Suprapubic skin (tissue), 4 donors: ENCODE measurements at regions not wholly inside any gene's neighbourhood (a gene's known extent, or its start where the extent isn't known, plus 50 kb on each side); places are given as distances from the start of the nearest gene placed in this dataset.

ENCODE experiments used
- DNase-seq, 2 donors: peaks; one replicate each; pipeline ENCODE4 v3.0.0-alpha.2; 2019; ENCODE audit warnings: low spot score in 2 of 2
- H3K27ac ChIP-seq: fragments of 200-600 bp; sonication (generic); one replicate; pipeline ENCODE4 v1.5.1; 2019
- H3K27me3 ChIP-seq: fragments of 200-600 bp; sonication (generic); one replicate; pipeline ENCODE4 v1.5.1; 2019
- H3K36me3 ChIP-seq: fragments of 200-600 bp; sonication (generic); one replicate; pipeline ENCODE4 v1.5.1; 2019
- H3K4me1 ChIP-seq: fragments of 200-600 bp; sonication (generic); one replicate; pipeline ENCODE4 v1.5.1; 2019
- H3K4me3 ChIP-seq: fragments of 200-600 bp; sonication (generic); one replicate; pipeline ENCODE4 v1.5.1; 2019; ENCODE audit warnings: mild to moderate bottlenecking
- H3K9me3 ChIP-seq: fragments of 200-600 bp; sonication (generic); one replicate; pipeline ENCODE4 v1.5.1; 2019
- EP300 ChIP-seq: sonication (generic); formaldehyde crosslinking; IDR thresholded peaks from one replicate; pipeline ENCODE4 v1.6.1; 2017; ENCODE audit warnings: antibody characterized with exemption
- POLR2A ChIP-seq, 2 donors: fragments of 450-650 bp; IDR thresholded peaks; one replicate each; pipeline ENCODE4 v1.6.1; 2017; ENCODE audit warnings: antibody characterized with exemption in 2 of 2, mild to moderate bottlenecking in 2 of 2, moderate library complexity in 2 of 2
- POLR2AphosphoS5 ChIP-seq, 3 donors: sonication (generic); formaldehyde crosslinking; IDR thresholded peaks; one replicate each; pipeline ENCODE4 v1.6.1; 2017; ENCODE audit warnings: antibody characterized with exemption in 3 of 3
- WGBS: methylation state at CpG from one replicate; pipeline ENCODE4 v1.1.5; 2018; 5-methylcytosine and 5-hydroxymethylcytosine counted together
- TF ChIP-seq, protein P1 (sequence below), 2 donors: fragments of 200-600 bp in 1 of 2; fragments of 450-650 bp in 1 of 2; sonication (generic) in 1 of 2; IDR thresholded peaks; one replicate each; pipeline ENCODE4 v1.5.1; 2016 to 2019; ENCODE audit warnings: antibody characterized with exemption in 2 of 2, mild to moderate bottlenecking in 1 of 2, moderate library complexity in 1 of 2

DNA sequence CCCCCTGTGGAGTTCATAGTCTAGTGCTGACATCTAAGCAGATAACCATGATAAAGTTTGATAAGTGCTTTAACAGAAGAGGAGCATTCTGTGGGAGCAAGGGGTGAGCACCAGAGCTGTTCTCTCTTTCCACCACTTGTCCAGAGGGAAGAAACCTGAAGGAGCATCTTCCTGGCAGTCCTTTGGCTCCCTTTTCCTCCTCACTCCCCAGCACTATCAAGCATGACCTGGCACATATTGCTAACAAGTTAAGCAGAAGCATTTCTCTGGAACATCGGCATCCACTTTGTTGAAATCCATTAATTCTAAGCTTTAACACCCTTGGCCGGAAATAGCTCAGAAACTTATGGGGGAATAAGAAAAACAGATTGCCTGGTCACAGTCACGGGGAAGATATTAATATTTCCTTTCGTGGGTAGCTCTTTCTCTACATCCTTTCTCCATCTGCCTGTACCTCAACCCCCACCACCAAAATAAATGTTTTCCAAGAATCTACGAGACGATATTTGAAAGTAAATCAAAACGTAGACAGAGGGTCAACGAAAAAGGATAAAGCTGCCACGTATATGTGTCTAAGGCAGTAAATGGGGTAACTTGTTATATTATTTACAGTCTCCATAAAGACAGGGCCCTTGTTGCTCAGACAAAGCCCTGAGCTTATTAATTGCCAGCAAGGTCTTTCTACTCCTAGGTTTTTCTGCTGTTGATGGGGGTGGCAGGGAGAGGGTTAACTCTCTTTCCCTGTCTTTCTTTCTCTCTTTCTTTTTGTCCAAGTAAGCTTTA, 351.4 kb downstream of the NUF2 start:
- WGBS, result 74% methylated on average over 9 of the region's 9 CpGs
- Histone ChIP-seq H3K27me3 (no peaks in the 10 kb centered on the region), H3K4me3 (no peak overlapping the region), H3K9me3 (no peaks in the 10 kb centered on the region), H3K36me3 (no peaks in the 10 kb centered on the region), H3K4me1 (no peaks in the 10 kb centered on the region), H3K27ac (no peak overlapping the region)
- no peak for TF ChIP-seq POLR2A (IDR thresholded peaks at IDR 0.05)
- no peak for TF ChIP-seq POLR2AphosphoS5 (IDR thresholded peaks at IDR 0.05)
- TF ChIP-seq EP300, result no peak
- TF ChIP-seq, protein P1, sequence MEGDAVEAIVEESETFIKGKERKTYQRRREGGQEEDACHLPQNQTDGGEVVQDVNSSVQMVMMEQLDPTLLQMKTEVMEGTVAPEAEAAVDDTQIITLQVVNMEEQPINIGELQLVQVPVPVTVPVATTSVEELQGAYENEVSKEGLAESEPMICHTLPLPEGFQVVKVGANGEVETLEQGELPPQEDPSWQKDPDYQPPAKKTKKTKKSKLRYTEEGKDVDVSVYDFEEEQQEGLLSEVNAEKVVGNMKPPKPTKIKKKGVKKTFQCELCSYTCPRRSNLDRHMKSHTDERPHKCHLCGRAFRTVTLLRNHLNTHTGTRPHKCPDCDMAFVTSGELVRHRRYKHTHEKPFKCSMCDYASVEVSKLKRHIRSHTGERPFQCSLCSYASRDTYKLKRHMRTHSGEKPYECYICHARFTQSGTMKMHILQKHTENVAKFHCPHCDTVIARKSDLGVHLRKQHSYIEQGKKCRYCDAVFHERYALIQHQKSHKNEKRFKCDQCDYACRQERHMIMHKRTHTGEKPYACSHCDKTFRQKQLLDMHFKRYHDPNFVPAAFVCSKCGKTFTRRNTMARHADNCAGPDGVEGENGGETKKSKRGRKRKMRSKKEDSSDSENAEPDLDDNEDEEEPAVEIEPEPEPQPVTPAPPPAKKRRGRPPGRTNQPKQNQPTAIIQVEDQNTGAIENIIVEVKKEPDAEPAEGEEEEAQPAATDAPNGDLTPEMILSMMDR (IDR thresholded peaks at IDR 0.05), result no peak
- DNase-seq, result no peak

DNA sequence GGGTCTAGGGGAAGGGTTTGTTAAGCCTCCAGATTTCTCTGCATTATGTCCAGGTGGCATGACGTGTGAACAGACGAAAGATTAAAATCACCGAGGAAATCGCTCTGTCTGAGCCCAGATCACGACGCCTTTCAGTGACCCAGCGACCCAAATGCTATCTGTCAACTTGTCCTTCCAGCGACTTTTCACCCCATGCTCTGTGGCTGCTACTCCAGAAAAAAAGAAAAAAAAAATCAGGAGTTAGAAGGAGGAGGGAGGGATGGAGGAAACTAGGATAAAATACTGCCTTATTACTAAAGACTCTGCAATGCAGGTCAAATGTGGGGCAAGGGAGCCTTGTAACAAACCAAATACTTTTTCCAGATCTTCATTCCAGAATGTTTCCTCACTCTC, 352.0 kb downstream of the NUF2 start:
- WGBS, result 29% methylated on average over 8 of the region's 8 CpGs
- Histone ChIP-seq H3K9me3 (no peaks in the 10 kb centered on the region), H3K4me3 (no peak overlapping the region), H3K27ac (no peak overlapping the region), H3K27me3 (no peaks in the 10 kb centered on the region), H3K36me3 (no peaks in the 10 kb centered on the region), H3K4me1 (no peaks in the 10 kb centered on the region)
- no peak for TF ChIP-seq POLR2AphosphoS5 (IDR thresholded peaks at IDR 0.05)
- TF ChIP-seq, protein P1 (IDR thresholded peaks at IDR 0.05), result no peak
- TF ChIP-seq EP300, result no peak
- TF ChIP-seq POLR2A (IDR thresholded peaks at IDR 0.05), result no peak
- no peak for DNase-seq

DNA sequence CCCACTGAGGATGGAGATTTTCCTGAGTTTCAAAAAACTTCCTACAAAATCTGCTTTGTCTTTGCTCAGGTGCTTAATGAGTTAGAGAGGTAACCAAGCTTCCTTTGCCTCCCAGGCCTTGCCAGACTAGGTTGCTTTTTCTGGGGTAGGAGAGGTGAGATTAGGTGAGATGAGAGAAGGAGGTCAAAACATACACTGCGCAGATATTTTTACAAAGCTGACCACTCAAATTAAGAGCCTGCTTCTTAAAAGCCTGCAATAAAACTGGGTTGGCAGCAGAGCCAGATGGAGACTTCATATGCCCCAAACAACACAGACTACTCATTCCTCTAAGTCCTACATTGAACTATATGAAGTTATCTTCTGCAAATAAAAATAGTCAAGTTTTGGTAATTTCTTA, 352.5 kb downstream of the NUF2 start:
- no peak for TF ChIP-seq POLR2AphosphoS5 (IDR thresholded peaks at IDR 0.05)
- TF ChIP-seq EP300, result no peak
- TF ChIP-seq, protein P1 (IDR thresholded peaks at IDR 0.05), result no peak
- no peak for TF ChIP-seq POLR2A (IDR thresholded peaks at IDR 0.05)
- DNase-seq, result no peak
- Histone ChIP-seq H3K4me1 (no peaks in the 10 kb centered on the region), H3K4me3 (no peak overlapping the region), H3K27me3 (no peaks in the 10 kb centered on the region), H3K27ac (no peak overlapping the region), H3K36me3 (no peaks in the 10 kb centered on the region), H3K9me3 (no peaks in the 10 kb centered on the region)
- WGBS, result 47% methylated on average over 1 of the region's 1 CpG

DNA sequence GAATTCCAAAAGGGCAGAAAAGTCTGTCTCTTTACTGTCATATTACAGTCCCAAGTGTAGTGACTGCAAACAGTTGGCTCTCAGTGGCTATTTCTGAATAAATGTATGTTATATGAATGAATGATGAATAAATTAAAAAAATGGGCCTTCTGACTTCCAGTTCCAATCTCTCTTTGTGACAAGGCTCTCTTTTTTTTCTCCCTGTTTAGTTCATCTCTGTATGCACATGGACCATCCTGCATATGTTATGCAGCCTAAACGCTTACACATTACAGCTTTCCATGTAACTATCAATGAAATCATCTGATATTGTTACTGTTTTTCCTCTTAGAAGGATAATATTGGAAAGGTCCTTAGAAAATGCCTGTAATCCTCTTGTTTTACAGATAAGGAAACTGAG, 363.0 kb downstream of the NUF2 start:
- no peaks in the 10 kb centered on the region for H3K36me3 ChIP-seq

DNA sequence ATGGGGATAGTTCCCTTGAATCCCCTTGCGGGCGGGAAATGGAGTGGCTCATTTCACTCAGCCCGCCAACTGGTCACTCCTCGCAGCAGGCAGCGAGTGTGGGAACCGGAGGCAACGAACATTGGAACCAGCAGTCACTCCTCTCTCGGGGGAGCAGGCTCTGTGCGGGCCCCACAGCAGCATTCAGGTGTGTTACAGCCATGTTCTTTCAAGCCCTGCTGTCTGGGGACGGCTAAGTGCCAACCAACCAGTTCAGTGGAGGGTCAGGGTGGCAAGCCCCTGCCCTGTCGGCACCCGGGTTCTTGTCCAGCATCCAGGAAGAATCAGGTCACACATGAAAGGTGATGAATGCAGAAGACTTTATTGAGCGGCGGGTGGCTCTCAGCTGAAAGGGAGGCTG, 370.5 kb downstream of the NUF2 start:
- H3K36me3 ChIP-seq, result no peaks in the 10 kb centered on the region
- H3K4me1 ChIP-seq, result no peaks in the 10 kb centered on the region
- H3K27me3 ChIP-seq, result no peaks in the 10 kb centered on the region
- H3K4me3 ChIP-seq, result no peak overlapping the region
- H3K27ac ChIP-seq, result no peak overlapping the region
- no peak for DNase-seq
- WGBS, result 74% methylated on average over 5 of the region's 14 CpGs
- TF ChIP-seq POLR2AphosphoS5 (IDR thresholded peaks at IDR 0.05) (no peak), EP300 (no peak), POLR2A (IDR thresholded peaks at IDR 0.05) (no peak)
- TF ChIP-seq, protein P1 (IDR thresholded peaks at IDR 0.05), result no peak
- no peaks in the 10 kb centered on the region for H3K9me3 ChIP-seq

More for the DNA sequence above, 363.0 kb downstream of the NUF2 start:
- no peak for TF ChIP-seq EP300
- TF ChIP-seq POLR2A (IDR thresholded peaks at IDR 0.05), result no peak
- TF ChIP-seq POLR2AphosphoS5 (IDR thresholded peaks at IDR 0.05), result no peak
- TF ChIP-seq, protein P1 (IDR thresholded peaks at IDR 0.05), result no peak
- Histone ChIP-seq H3K4me1 (no peaks in the 10 kb centered on the region), H3K27me3 (no peaks in the 10 kb centered on the region), H3K27ac (no peak overlapping the region), H3K4me3 (no peak overlapping the region), H3K9me3 (no peaks in the 10 kb centered on the region)
- no peak for DNase-seq
- WGBS, result 82% methylated on average over 1 of the region's 1 CpG
